GM18505 (cell line): ENCODE measurements at regions not wholly inside any gene's neighbourhood (a gene's known extent, or its start where the extent isn't known, plus 50 kb on each side); places are given as distances from the start of the nearest gene placed in this dataset.
"Not testable (repeated sequence)": the region's sequence is repeated elsewhere in the genome, so short reads cannot be mapped to it uniquely, and the experiment has no call there.

Experiments used
- ATAC-seq: cut with Tn5 transposase; IDR thresholded peaks from one replicate; pipeline ENCODE4 v1.9.1; 2021; ENCODE audit not compliant: unreplicated experiment

DNA sequence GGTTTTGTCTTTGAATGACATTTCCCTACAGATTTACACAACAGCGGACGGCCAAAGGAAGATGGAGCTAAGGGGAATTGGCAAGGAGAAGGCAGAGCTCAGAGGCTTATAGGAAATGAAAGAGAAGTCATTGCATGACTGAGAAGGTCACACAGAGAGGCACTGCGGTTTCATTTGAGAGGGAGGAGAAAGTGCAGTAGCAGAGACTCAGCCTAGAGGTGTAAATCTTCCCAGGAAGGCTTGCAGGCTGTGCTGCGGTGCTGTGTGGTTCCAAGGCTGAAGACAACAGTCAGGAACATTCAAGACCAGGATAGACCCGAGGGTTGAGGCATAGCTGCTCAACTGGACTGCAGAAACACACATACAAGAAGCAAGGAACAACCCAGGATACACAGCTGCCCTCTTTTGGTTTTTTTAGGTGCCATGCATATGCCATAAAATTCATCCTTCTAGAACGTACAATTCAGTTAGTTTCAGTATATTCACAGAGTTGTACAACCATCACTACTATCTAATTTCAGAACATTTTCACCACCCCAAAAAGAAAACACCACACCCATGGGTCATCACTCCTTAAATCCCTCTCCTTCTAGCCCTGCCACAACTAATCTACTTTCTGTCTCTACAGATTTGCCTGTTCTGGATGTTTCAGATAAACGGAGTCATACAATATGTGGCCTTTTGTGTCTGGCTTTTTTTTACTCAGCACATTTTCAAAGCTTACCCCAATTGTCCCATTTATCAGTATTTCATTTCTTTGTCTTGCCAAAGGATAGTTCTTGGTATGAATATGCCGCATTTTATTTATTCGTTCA lies 313.5 kb downstream of the ANAPC1 start:
- peak; percentile 80 for ATAC-seq

GRCh38 chr2:111574803-111575202 lies 309.2 kb downstream of the ANAPC1 start:
- not testable (repeated sequence) for ATAC-seq

- not testable (repeated sequence) for ATAC-seq
These were observed 306.7 kb downstream of the ANAPC1 start for GRCh38 chr2:111577154-111577885.

DNA sequence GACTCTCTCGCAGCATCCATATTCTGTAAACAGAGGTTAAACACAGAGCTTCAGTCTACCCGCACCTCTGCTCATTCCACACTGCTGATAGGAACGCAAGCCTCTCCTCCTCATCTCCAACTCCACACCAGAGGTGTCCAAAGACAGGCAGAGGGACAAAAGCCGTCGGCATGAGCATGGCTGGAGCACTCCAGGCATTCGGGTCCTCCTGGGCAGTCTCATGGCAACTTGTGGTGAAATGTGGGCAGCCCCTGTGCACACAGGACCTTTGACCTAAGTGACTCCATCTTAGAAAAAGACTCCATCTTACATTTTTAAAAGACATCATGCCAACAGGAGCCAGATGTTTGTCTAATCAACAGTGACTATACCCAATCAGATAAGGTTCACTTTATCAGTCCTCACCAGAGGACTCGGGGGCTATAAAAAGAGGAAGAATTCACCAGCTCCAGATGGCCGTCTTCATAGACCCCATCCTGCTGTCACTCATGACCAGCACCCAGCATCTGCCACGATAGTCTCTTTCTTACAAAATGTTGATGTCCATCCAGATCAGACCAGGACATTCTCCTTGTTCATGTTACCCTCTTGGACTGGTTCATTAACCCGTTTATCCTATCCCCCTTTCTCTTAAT lies 304.4 kb downstream of the ANAPC1 start:
- not testable (repeated sequence) for ATAC-seq

GRCh38 chr2:111580616-111581015 lies 303.4 kb downstream of the ANAPC1 start:
- not testable (repeated sequence) for ATAC-seq

DNA sequence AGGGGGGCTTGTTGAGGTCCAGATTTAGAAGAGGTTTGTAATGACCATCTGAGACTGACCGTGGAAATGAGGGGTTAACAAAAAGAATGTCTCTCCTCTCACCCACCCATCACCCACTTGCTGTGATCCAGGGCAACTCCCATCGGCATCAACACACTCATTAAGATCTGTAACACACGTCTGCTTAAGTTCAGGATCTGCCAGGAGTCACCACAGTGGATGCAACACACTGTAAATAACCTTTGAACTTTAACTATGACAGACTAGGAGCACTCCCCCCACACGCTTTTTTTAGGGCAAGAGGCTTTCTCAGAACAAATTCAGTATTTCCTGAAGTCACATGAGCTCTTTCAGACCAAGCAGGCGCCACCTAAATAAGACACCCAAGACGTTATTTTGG lies 301.9 kb downstream of the ANAPC1 start:
- not testable (repeated sequence) for ATAC-seq

GRCh38 chr2:111583480-111583879 lies 300.5 kb downstream of the ANAPC1 start:
- not testable (repeated sequence) for ATAC-seq

DNA sequence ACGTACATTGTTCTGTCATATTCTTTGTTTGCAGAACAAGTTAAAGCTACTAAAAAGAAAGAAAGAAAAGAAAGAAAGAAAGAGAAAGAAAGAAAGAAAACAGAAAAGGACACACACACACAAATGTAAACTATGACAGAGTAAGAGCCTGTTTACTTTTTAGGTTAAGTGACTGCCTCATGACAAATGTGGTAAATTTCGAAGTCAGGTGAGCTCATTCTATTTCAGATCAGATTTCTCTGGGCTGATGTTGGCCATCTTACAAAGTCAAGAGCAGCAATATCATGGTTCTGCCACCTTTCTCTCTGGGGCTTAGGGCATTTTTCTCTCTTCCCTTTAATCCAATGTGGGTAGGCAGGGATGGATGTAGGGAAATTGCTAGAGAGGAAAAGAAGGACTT lies 299.5 kb downstream of the ANAPC1 start:
- not testable (repeated sequence) for ATAC-seq

- not testable (repeated sequence) for ATAC-seq
These were observed 299.0 kb downstream of the ANAPC1 start for GRCh38 chr2:111584950-111585349.

GRCh38 chr2:111586014-111586413 lies 298.0 kb downstream of the ANAPC1 start:
- not testable (repeated sequence) for ATAC-seq

- not testable (repeated sequence) for ATAC-seq
These were observed 288.9 kb downstream of the ANAPC1 start for GRCh38 chr2:111595072-111595471.

DNA sequence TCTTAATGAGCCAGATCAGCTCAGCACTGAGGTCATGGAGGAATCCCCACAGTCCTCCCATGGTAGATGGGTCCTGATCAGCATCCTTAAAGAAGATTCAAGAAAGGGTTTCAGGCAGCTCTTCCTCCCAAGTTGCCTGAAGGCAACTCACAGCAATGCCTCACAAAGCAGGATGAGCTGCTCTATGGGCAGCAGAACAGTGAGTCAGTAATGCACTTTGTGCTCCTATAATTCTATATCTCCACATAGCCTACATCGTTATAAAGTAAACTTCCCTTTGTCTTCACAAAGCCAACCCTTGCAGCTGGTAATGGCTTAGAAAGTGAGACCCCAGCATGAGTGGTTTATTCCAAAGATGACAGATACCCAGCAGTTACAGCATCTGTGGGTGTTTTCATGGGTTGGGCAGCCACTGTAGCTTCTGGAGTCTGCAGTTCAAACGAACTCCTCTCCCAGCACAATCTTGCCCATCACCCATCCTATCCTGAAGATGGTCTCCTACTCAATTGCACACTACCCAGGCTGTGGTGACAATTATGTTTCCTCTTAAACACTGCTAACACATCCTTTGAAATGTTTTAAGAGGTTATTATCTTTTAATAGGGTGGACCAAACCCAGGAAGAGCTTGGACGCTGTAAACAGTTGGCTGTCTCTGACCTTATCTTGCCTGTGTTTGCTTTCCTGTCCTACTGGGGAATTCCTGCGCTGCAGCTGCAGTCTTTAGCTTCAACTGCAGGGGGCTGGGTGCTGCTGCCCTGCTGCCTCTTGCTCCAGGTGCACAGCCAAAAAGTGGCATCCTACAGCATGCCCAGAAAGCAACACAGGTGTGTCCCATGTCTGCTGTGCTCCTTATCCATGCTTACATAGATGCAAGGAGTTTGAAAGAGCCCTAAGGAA lies 286.9 kb downstream of the ANAPC1 start:
- not testable (repeated sequence) for ATAC-seq

DNA sequence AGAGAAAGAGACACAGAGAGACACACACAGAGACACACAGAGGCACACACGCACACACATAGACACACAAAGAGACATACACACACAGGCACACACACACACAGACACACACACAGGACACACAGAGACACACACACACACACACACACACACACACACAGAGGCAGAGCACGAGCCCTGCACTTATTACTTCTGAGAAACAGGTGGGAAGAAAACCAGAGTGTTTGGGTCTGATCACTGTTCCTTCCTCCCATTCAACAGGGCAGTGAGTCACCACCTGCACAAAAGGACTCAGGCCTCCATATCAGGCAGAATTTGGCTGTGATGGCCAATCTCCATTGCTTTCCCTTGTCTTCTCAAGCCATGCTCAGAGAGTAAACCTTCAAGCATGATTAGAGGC lies 285.0 kb downstream of the ANAPC1 start:
- ATAC-seq = not testable (repeated sequence)

GRCh38 chr2:111602259-111602658 lies 281.7 kb downstream of the ANAPC1 start:
- ATAC-seq = not testable (repeated sequence)

DNA sequence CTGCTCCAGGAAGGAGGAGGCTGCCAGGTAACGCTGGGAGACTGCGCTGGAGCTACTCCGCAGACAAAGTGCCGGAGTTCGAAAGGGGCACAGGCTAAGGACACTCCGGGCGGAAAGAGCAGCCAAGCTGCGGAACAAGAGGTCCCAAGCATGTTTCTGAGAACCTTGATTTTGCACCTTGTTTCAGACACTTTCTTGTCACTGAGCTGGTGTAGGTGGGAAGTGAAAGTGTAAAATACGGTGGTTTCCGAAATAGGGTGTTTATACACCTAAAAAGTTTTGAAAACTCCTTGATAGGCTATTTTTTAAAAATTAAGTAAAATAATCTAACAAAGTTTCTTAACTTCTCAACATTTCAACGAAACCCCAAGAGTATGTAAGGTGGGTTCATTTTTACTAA lies 278.2 kb downstream of the ANAPC1 start:
- ATAC-seq = not testable (repeated sequence)

DNA sequence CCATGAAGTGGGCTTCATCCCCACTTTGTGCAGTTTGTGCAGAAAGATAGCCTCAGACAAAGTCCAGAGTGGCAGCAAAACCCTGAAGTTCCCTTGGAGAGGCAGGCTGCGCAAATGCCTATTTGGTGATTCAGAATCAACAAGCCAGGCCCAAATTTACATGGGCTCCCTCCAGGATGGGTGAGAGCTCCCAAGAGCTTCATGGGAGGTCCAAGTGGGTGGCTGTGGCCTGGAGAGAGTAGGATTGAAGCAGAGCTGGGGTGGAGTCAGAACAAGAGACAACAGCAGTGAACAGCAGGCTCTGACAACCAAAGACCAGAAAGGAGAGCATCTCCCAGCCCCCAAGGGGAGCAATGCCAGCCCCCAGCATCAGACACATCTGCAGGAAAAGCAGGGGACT lies 277.4 kb downstream of the ANAPC1 start:
- not testable (repeated sequence) for ATAC-seq

DNA sequence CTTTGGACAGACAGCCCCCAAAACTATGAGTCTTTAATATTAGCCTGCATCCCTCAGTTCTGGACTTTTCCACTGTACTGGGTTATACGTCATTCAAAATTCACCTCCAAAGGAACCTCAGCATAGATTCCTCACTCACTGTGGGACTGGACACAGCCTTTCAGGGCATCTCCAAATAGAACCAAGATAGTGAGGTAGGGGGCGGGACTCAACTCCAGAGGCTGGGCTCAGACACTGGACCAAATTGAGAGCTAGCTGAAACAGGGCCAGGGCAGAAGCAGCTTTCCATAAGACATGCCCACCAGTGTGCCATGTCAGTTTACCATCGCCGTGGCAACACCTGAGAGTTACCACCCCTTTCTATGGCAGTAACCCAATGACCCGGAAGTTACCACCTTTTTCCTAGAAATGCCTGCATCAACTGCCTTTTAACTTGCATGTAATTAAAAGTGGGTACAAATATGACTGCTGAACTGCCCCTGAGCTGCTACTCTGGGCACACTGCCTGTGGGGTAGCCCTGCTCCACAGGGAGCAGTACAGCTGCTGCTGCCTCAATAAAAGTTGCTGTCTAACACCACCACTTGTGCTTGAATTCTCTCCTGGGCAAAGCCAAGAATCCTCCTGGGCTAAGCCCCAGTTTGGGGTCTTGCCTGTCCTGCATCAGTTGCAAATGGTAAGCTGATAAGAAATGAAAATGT lies 274.7 kb downstream of the ANAPC1 start:
- ATAC-seq = not testable (repeated sequence)

DNA sequence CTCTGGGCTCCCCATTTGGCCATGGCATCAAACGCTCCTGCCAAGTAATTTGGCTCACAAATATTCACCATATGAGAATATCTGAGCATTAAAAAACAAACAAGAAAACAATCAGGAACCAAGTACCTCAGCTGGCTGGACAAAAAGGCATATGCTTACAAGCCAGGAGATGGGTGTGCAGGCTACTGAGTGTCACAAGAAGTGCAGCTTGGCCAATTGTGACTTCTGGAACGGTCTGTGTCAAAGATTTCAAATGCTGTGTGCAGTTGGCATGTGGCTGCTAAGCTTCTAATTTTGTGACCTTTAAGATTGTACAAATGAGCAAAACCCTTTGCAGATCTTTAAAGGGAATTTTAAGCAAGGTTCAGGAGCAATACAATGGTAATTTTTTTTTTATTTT lies 274.0 kb downstream of the ANAPC1 start:
- not testable (repeated sequence) for ATAC-seq
